ENCODE measurements at regions not wholly inside any gene's neighbourhood (a gene's known extent, or its start where the extent isn't known, plus 50 kb on each side); places are given as distances from the start of the nearest gene placed in this dataset.

GRCh38 chr11:56909080-56909479 is 79.6 kb upstream of the OR5AK2 start:
- TF ChIP-seq, protein P1, sequence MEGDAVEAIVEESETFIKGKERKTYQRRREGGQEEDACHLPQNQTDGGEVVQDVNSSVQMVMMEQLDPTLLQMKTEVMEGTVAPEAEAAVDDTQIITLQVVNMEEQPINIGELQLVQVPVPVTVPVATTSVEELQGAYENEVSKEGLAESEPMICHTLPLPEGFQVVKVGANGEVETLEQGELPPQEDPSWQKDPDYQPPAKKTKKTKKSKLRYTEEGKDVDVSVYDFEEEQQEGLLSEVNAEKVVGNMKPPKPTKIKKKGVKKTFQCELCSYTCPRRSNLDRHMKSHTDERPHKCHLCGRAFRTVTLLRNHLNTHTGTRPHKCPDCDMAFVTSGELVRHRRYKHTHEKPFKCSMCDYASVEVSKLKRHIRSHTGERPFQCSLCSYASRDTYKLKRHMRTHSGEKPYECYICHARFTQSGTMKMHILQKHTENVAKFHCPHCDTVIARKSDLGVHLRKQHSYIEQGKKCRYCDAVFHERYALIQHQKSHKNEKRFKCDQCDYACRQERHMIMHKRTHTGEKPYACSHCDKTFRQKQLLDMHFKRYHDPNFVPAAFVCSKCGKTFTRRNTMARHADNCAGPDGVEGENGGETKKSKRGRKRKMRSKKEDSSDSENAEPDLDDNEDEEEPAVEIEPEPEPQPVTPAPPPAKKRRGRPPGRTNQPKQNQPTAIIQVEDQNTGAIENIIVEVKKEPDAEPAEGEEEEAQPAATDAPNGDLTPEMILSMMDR (IDR thresholded peaks at IDR 0.05): no peak
- no peak overlapping the region for H3K27ac ChIP-seq
- no peak overlapping the region for H3K4me3 ChIP-seq (ENCODE audit: low read depth, low read length)
- no peaks in the 10 kb centered on the region for H3K36me3 ChIP-seq (ENCODE audit: control insufficient read depth, insufficient read depth, low read length)
- no peaks in the 10 kb centered on the region for H3K27me3 ChIP-seq (ENCODE audit: control insufficient read depth, insufficient read depth, low read length)
- H3K4me1 ChIP-seq: no peaks in the 10 kb centered on the region
- no peak overlapping the region for H3K4me2 ChIP-seq (ENCODE audit: low read length)
- no peak overlapping the region for H2AFZ ChIP-seq
- no peaks in the 10 kb centered on the region for H3K79me2 ChIP-seq
- no peak overlapping the region for H3K9ac ChIP-seq
- no peaks in the 10 kb centered on the region for H3K9me3 ChIP-seq (ENCODE audit: control insufficient read depth, low read length)

DNA sequence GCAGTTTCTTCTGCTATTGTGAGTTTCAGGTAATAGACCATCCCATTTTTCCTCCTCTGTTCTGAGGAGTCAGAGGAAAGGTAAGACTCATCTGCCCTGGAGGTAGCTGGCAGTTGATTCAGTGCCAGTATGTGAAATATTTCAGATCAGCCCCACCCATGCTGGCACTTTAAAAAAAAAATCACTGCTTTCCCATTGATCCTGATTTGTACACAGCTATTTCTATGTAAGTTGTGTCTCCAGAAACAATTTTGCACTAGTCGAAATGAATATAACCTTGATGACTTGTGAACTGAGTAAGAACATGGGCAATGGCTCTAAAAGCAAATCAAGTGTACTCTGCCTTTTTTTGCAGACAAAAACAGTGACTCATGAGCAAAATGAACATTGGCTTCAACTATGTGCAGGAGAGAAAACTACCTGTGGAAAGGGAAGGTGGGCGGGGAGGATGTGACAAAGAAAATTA is 82.0 kb upstream of the OR5AK2 start:
- no peaks in the 10 kb centered on the region for H3K4me1 ChIP-seq
- H3K4me3 ChIP-seq (ENCODE audit: low read depth, low read length): no peak overlapping the region
- no peaks in the 10 kb centered on the region for H3K79me2 ChIP-seq
- H3K4me2 ChIP-seq (ENCODE audit: low read length): no peak overlapping the region
- no peaks in the 10 kb centered on the region for H3K36me3 ChIP-seq (ENCODE audit: control insufficient read depth, insufficient read depth, low read length)
- no peak overlapping the region for H3K9ac ChIP-seq
- TF ChIP-seq, protein P1 (IDR thresholded peaks at IDR 0.05): no peak
- H2AFZ ChIP-seq: no peak overlapping the region
- no peaks in the 10 kb centered on the region for H3K9me3 ChIP-seq (ENCODE audit: control insufficient read depth, low read length)
- H3K27me3 ChIP-seq (ENCODE audit: control insufficient read depth, insufficient read depth, low read length): no peaks in the 10 kb centered on the region
- no peak overlapping the region for H3K27ac ChIP-seq

DNA sequence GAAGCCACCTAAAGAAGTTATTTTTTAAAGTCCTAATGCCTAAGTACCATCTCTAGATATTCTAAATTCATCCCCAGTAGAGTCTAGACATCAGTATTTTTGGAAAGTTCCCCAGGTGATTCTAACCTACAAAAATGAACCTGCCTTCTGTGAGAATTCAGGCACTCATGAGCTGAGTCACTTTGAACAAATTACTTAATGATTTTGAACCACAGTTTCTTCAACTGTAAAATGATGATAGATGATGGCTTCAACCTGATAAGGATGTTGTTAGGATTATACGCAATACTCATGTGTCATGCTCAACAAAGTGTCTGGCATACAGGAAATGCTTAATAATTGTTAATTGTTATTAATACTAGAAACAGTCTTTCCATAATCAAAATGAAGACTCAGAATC is 82.8 kb upstream of the OR5AK2 start:
- Histone ChIP-seq H3K36me3 (ENCODE audit: control insufficient read depth, insufficient read depth, low read length) (no peaks in the 10 kb centered on the region), H3K4me3 (ENCODE audit: low read depth, low read length) (no peak overlapping the region), H3K9me3 (ENCODE audit: control insufficient read depth, low read length) (no peaks in the 10 kb centered on the region), H3K27me3 (ENCODE audit: control insufficient read depth, insufficient read depth, low read length) (no peaks in the 10 kb centered on the region), H3K4me2 (ENCODE audit: low read length) (no peak overlapping the region), H2AFZ (no peak overlapping the region), H3K79me2 (no peaks in the 10 kb centered on the region), H3K4me1 (no peaks in the 10 kb centered on the region), H3K27ac (no peak overlapping the region), H3K9ac (no peak overlapping the region)
- TF ChIP-seq, protein P1 (IDR thresholded peaks at IDR 0.05): no peak

GRCh38 chr11:56905442-56905841 is 83.3 kb upstream of the OR5AK2 start:
- H3K4me3 ChIP-seq (ENCODE audit: low read depth, low read length): no peak overlapping the region
- H3K4me2 ChIP-seq (ENCODE audit: low read length): no peak overlapping the region
- no peaks in the 10 kb centered on the region for H3K36me3 ChIP-seq (ENCODE audit: control insufficient read depth, insufficient read depth, low read length)
- H3K9ac ChIP-seq: no peak overlapping the region
- H3K4me1 ChIP-seq: no peaks in the 10 kb centered on the region
- no peaks in the 10 kb centered on the region for H3K27me3 ChIP-seq (ENCODE audit: control insufficient read depth, insufficient read depth, low read length)
- no peaks in the 10 kb centered on the region for H3K79me2 ChIP-seq
- TF ChIP-seq, protein P1 (IDR thresholded peaks at IDR 0.05): no peak
- no peak overlapping the region for H3K27ac ChIP-seq
- no peak overlapping the region for H2AFZ ChIP-seq
- H3K9me3 ChIP-seq (ENCODE audit: control insufficient read depth, low read length): no peaks in the 10 kb centered on the region

DNA sequence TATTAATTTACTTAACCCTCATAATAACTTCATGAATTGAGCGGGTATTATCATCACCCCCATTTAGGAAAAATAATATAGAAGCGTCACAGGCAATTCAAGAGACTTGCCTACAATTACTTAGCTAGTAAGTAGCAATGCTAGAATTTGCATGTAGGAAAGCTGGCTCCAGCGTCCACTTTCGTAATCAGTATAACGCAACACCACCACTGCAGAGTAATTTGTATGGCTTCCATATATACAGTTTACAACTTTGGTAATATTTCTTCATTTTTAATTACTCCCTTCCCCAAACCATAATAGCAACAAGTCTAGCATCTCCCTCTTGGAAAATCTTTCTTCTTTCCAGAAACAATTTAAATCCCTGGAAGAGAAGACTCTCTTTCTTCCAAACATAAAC is 89.9 kb upstream of the OR5AK2 start:
- H2AFZ ChIP-seq: no peak overlapping the region
- H3K9ac ChIP-seq: no peak overlapping the region
- no peaks in the 10 kb centered on the region for H3K9me3 ChIP-seq (ENCODE audit: control insufficient read depth, low read length)
- no peaks in the 10 kb centered on the region for H3K27me3 ChIP-seq (ENCODE audit: control insufficient read depth, insufficient read depth, low read length)
- no peak overlapping the region for H3K4me2 ChIP-seq (ENCODE audit: low read length)
- H3K4me1 ChIP-seq: no peaks in the 10 kb centered on the region
- H3K27ac ChIP-seq: no peak overlapping the region
- H3K36me3 ChIP-seq (ENCODE audit: control insufficient read depth, insufficient read depth, low read length): no peaks in the 10 kb centered on the region
- H3K79me2 ChIP-seq: no peaks in the 10 kb centered on the region
- no peak overlapping the region for H3K4me3 ChIP-seq (ENCODE audit: low read depth, low read length)
- TF ChIP-seq, protein P1 (IDR thresholded peaks at IDR 0.05): no peak

All from parathyroid adenoma (tissue), 2 donors.